H1 (cell line): ENCODE measurements at regions not wholly inside any gene's neighbourhood (a gene's known extent, or its start where the extent isn't known, plus 50 kb on each side); places are given as distances from the start of the nearest gene placed in this dataset.

Source experiments
- CTCF ChIA-PET: fragments of 300-600 bp; sonication (Branson Sonifier 250); formaldehyde crosslinking; loops from one replicate; lab custom pipeline; 2021; ENCODE audit not compliant: partially characterized antibody; lab: Charles Lee
- POLR2A ChIA-PET: fragments of 300-600 bp; sonication (Branson Sonifier 250); formaldehyde crosslinking; loops from one replicate; lab custom pipeline; 2021; ENCODE audit warnings: inconsistent platforms; ENCODE audit not compliant: partially characterized antibody; lab: Charles Lee
- DNase-seq, 2 experiments: peaks; one replicate each; pipeline versions ENCODE4 v3.0.0 to v3.0.0-alpha.2; 2010 to 2022; ENCODE audit warnings: low spot score in 2 of 2, low read depth in 1 of 2, mixed read lengths in 1 of 2
- FAIRE-seq: peaks from 2 replicates; lab custom pipeline; 2011; peaks lifted over from hg19 to GRCh38; lab: Jason Lieb, UNC
- H2AFZ ChIP-seq: 2 replicates; pipeline ENCODE4 v1.8.1; 2012; ENCODE audit warnings: low read length, inconsistent platforms
- H2AK5ac ChIP-seq: 2 replicates; pipeline ENCODE4 v1.6.1; 2013; ENCODE audit warnings: low read depth, low read length
- H2BK120ac ChIP-seq: replicated peaks from 2 replicates; pipeline ENCODE3; 2013; ENCODE audit warnings: low read depth, low read length, inconsistent platforms
- H2BK12ac ChIP-seq: 2 replicates; pipeline ENCODE4 v1.6.1; 2013; ENCODE audit warnings: low read depth, low read length
- H2BK15ac ChIP-seq: 2 replicates; pipeline ENCODE4 v1.6.1; 2013; ENCODE audit warnings: low read length
- H2BK20ac ChIP-seq: 2 replicates; pipeline ENCODE4 v1.6.1; 2013; ENCODE audit warnings: low read length
- H2BK5ac ChIP-seq: 2 replicates; pipeline ENCODE4 v1.6.1; 2013; ENCODE audit warnings: low read depth, low read length
- H3K14ac ChIP-seq: 2 replicates; pipeline ENCODE4 v1.6.1; 2013; ENCODE audit warnings: inconsistent platforms; ENCODE audit not compliant: insufficient read length
- H3K18ac ChIP-seq: 2 replicates; pipeline ENCODE4 v1.6.1; 2013; ENCODE audit warnings: low read length; ENCODE audit errors: extremely low read depth
- H3K23ac ChIP-seq: 2 replicates; pipeline ENCODE4 v1.6.1; 2013; ENCODE audit warnings: inconsistent platforms; ENCODE audit not compliant: insufficient read length
- H3K23me2 ChIP-seq: 2 replicates; pipeline ENCODE4 v1.6.1; 2013; ENCODE audit warnings: low read depth, low read length
- H3K27ac ChIP-seq: 2 replicates; pipeline ENCODE4 v1.6.1; 2011; ENCODE audit warnings: low read depth, low read length, inconsistent platforms
- H3K27me3 ChIP-seq, 4 experiments: replicated peaks in 1 of 4; 1 replicate in 1 of 4; 2 replicates in 3 of 4; pipeline versions ENCODE4 v1.6.1 to v1.8.1; 2011 to 2013; ENCODE audit warnings: low read length in 3 of 4, mild to moderate bottlenecking in 3 of 4, inconsistent platforms in 2 of 4, mixed read lengths in 2 of 4, moderate library complexity in 1 of 4; ENCODE audit not compliant: control insufficient read depth in 3 of 4, insufficient read depth in 3 of 4; ENCODE audit errors: extremely low read depth in 1 of 4
- H3K36me3 ChIP-seq, 4 experiments: 2 replicates each; pipeline versions ENCODE4 v1.6.1 to v1.8.1; 2011 to 2013; ENCODE audit warnings: mild to moderate bottlenecking in 4 of 4, low read length in 3 of 4, moderate library complexity in 2 of 4, control low read depth in 1 of 4, inconsistent platforms in 1 of 4; ENCODE audit not compliant: insufficient read depth in 4 of 4, control insufficient read depth in 2 of 4
- H3K4ac ChIP-seq: replicated peaks from 2 replicates; pipeline ENCODE3; 2013; ENCODE audit warnings: low read length, low read depth, mixed read lengths, inconsistent platforms; ENCODE audit not compliant: insufficient read length
- H3K4me1 ChIP-seq, 4 experiments: replicated peaks in 1 of 4; 1 replicate in 1 of 4; 2 replicates in 3 of 4; pipeline versions ENCODE4 v1.6.1 to v1.8.1; 2011 to 2013; ENCODE audit warnings: low read length in 3 of 4, inconsistent platforms in 2 of 4, mixed read lengths in 1 of 4; ENCODE audit not compliant: insufficient read depth in 4 of 4, control insufficient read depth in 3 of 4
- H3K4me2 ChIP-seq, 2 experiments: 2 replicates each; pipeline versions ENCODE4 v1.6.1 to v1.8.1; 2011 to 2013; ENCODE audit warnings: low read depth in 2 of 2, low read length in 2 of 2, control low read depth in 1 of 2, inconsistent platforms in 1 of 2, mild to moderate bottlenecking in 1 of 2; ENCODE audit not compliant: insufficient read depth in 1 of 2
- H3K4me3 ChIP-seq, 4 experiments: fragments of 200-600, 300-600 bp in 1 of 4; sonication (generic), shearing (Covaris generic), sonication (Bioruptor Twin) in 1 of 4; 2 replicates each; pipeline versions ENCODE4 v1.5.1 to v1.8.1; 2011 to 2016; ENCODE audit warnings: low read length in 4 of 4, low read depth in 3 of 4, control low read depth in 2 of 4, inconsistent platforms in 2 of 4, mild to moderate bottlenecking in 2 of 4, mixed read lengths in 1 of 4, moderate library complexity in 1 of 4; ENCODE audit not compliant: insufficient read depth in 2 of 4; ENCODE audit errors: extremely low read depth in 1 of 4
- H3K56ac ChIP-seq: replicated peaks from 2 replicates; pipeline ENCODE3; 2013; ENCODE audit warnings: low read depth, mild to moderate bottlenecking, mixed read lengths, low read length, inconsistent platforms; ENCODE audit not compliant: insufficient read length
- H3K79me1 ChIP-seq: 2 replicates; pipeline ENCODE4 v1.6.1; 2013; ENCODE audit warnings: low read depth, low read length, control low read depth
- H3K79me2 ChIP-seq, 2 experiments: 2 replicates each; pipeline versions ENCODE4 v1.6.1 to v1.8.1; 2012 to 2013; ENCODE audit warnings: low read length in 2 of 2, mild to moderate bottlenecking in 2 of 2, inconsistent platforms in 1 of 2; ENCODE audit not compliant: insufficient read depth in 2 of 2, control insufficient read depth in 1 of 2
- H3K9ac ChIP-seq, 4 experiments: replicated peaks in 1 of 4; 1 replicate in 1 of 4; 2 replicates in 3 of 4; pipeline versions ENCODE4 v1.6.1 to v1.8.1; 2011 to 2013; ENCODE audit warnings: low read depth in 3 of 4, low read length in 3 of 4, control low read depth in 2 of 4, mild to moderate bottlenecking in 2 of 4, moderate library complexity in 2 of 4, inconsistent platforms in 1 of 4; ENCODE audit errors: extremely low read depth in 1 of 4
- H3K9me3 ChIP-seq, 2 experiments: 2 replicates each; pipeline versions ENCODE4 v1.6.1 to v1.8.1; 2012 to 2013; ENCODE audit warnings: mild to moderate bottlenecking in 2 of 2, moderate library complexity in 2 of 2, control low read depth in 1 of 2, inconsistent platforms in 1 of 2, low read depth in 1 of 2, low read length in 1 of 2, mixed read lengths in 1 of 2; ENCODE audit not compliant: insufficient read depth in 2 of 2
- H4K20me1 ChIP-seq, 2 experiments: replicated peaks in 1 of 2; 2 replicates each; pipeline versions ENCODE3 to v1.8.1; 2011 to 2013; ENCODE audit warnings: inconsistent platforms in 2 of 2, low read length in 2 of 2, mild to moderate bottlenecking in 1 of 2; ENCODE audit not compliant: insufficient read depth in 2 of 2, control insufficient read depth in 1 of 2
- H4K5ac ChIP-seq: 2 replicates; pipeline ENCODE4 v1.6.1; 2013; ENCODE audit warnings: low read length, low read depth, mixed read lengths, inconsistent platforms; ENCODE audit not compliant: insufficient read length
- H4K8ac ChIP-seq: 2 replicates; pipeline ENCODE4 v1.8.0; 2013; ENCODE audit warnings: mild to moderate bottlenecking, moderate library complexity, low read length, inconsistent platforms; ENCODE audit not compliant: insufficient read depth; ENCODE audit errors: extremely low read depth
- H4K91ac ChIP-seq: replicated peaks from 2 replicates; pipeline ENCODE3; 2013; ENCODE audit warnings: low read length, mixed read lengths, inconsistent platforms; ENCODE audit not compliant: insufficient read length
- BRCA1 ChIP-seq: IDR thresholded peaks from 2 replicates; pipeline ENCODE4 v1.6.1; 2012; ENCODE audit warnings: low read depth, low read length, improper control_type of control experiment
- CBX5 ChIP-seq: fragments of 300-800, 300-1000 bp; sonication (generic); IDR thresholded peaks from 2 replicates; pipeline ENCODE4 v1.7.1; 2016; ENCODE audit warnings: antibody characterized with exemption, low read length, low read depth
- EGR1 ChIP-seq: IDR thresholded peaks from 2 replicates; pipeline ENCODE4 v1.6.1; 2011; ENCODE audit warnings: low read depth, low read length, borderline replicate concordance
- KDM1A ChIP-seq: fragments of 200-600, 300-600 bp; sonication (generic); IDR thresholded peaks from 2 replicates; pipeline ENCODE4 v1.7.1; 2016; ENCODE audit warnings: mild to moderate bottlenecking, low read length, borderline replicate concordance
- RBBP5 ChIP-seq: IDR thresholded peaks from 2 replicates; pipeline ENCODE4 v1.7.1; 2012; ENCODE audit warnings: low read depth, mild to moderate bottlenecking, inconsistent platforms, low read length, moderate library complexity, borderline replicate concordance
- RXRA ChIP-seq: IDR thresholded peaks from 2 replicates; pipeline ENCODE4 v1.6.1; 2011; ENCODE audit warnings: low read depth, mild to moderate bottlenecking, low read length, moderate library complexity; ENCODE audit not compliant: insufficient read depth

DNA sequence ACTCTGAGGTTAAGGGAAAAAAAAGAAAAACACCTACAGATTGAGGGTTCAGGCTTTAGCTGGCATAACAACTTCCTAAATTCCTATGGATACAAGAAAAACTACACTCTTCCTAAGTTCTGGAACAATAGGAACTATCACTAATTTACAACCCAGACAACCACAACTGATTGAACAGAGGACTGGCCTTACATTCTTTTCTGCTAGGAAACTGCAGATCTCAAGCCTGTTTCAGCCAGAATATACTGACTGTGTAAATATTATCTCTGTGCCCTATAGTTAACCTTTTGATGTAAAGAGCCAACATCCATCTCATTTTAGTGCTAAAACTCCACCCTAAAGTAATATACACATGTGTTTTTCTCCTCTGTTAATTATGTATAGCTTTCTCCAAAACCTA lies 1186.5 kb upstream of the TMPRSS15 start:
- DNase-seq: no peak
- H2AFZ ChIP-seq: no peak overlapping the region
- no peak overlapping the region for H3K4me3 ChIP-seq
- POLR2A ChIA-PET: no interaction called here
- no peaks in the 10 kb centered on the region for H4K20me1 ChIP-seq
- no peak overlapping the region for H3K14ac ChIP-seq
- H2BK120ac ChIP-seq: no peak overlapping the region
- H2BK15ac ChIP-seq: no peak overlapping the region
- H3K4ac ChIP-seq: no peak overlapping the region
- H3K4me1 ChIP-seq: no peaks in the 10 kb centered on the region
- H4K8ac ChIP-seq: no peak overlapping the region
- CTCF ChIA-PET: no interaction called here
- no peak overlapping the region for H3K4me2 ChIP-seq
- no peak for FAIRE-seq
- H3K27ac ChIP-seq: no peak overlapping the region
- H2AK5ac ChIP-seq: no peak overlapping the region
- H2BK5ac ChIP-seq: no peak overlapping the region
- no peaks in the 10 kb centered on the region for H3K79me2 ChIP-seq
- H4K91ac ChIP-seq: no peak overlapping the region
- H3K79me1 ChIP-seq: no peaks in the 10 kb centered on the region
- H3K23ac ChIP-seq: no peak overlapping the region
- no peak overlapping the region for H2BK20ac ChIP-seq
- no peaks in the 10 kb centered on the region for H3K23me2 ChIP-seq
- no peak overlapping the region for H3K56ac ChIP-seq
- TF ChIP-seq CBX5: no peak
- no peak for TF ChIP-seq KDM1A
- no peak for TF ChIP-seq EGR1
- TF ChIP-seq RBBP5: no peak
- TF ChIP-seq BRCA1: no peak
- no peak for TF ChIP-seq RXRA
- H2BK12ac ChIP-seq: no peak overlapping the region
- H3K36me3 ChIP-seq: no peaks in the 10 kb centered on the region
- H3K18ac ChIP-seq: no peak overlapping the region
- H3K9ac ChIP-seq: no peak overlapping the region
- H4K5ac ChIP-seq: no peak overlapping the region
- no peaks in the 10 kb centered on the region for H3K9me3 ChIP-seq
- H3K27me3 ChIP-seq: no peaks in the 10 kb centered on the region
